Activated T-cell treated with anti-CD3 and anti-CD28 coated beads, Interleukin-2, amount 50 U/mL, for 24 hours (primary cell): ENCODE measurements at regions not wholly inside any gene's neighbourhood (a gene's known extent, or its start where the extent isn't known, plus 50 kb on each side); places are given as distances from the start of the nearest gene placed in this dataset.
"Not testable (repeated sequence)": the region's sequence is repeated elsewhere in the genome, so short reads cannot be mapped to it uniquely, and the experiment has no call there.

Experiments used
- DNase-seq: peaks from one replicate; pipeline ENCODE4 v3.0.0-alpha.2; 2020
- H3K27ac Mint-ChIP-seq: 2 replicates; pipeline ENCODE4 v1.8.0; 2020; ENCODE audit warnings: mild to moderate bottlenecking, mixed read lengths
- H3K27me3 Mint-ChIP-seq: 2 replicates; pipeline ENCODE4 v1.8.0; 2020; ENCODE audit warnings: mixed read lengths
- H3K36me3 Mint-ChIP-seq: 2 replicates; pipeline ENCODE4 v1.8.0; 2020; ENCODE audit warnings: low read depth, mixed read lengths
- H3K4me1 Mint-ChIP-seq: 2 replicates; pipeline ENCODE4 v1.8.0; 2020; ENCODE audit warnings: low read depth, mixed read lengths
- H3K4me3 Mint-ChIP-seq: 2 replicates; pipeline ENCODE4 v1.8.0; 2020; ENCODE audit warnings: mild to moderate bottlenecking, moderate library complexity, mixed read lengths
- H3K9me3 Mint-ChIP-seq: 2 replicates; pipeline ENCODE4 v1.8.0; 2020; ENCODE audit warnings: mixed read lengths

GRCh38 chr10:61271127-61271780 is 181.9 kb downstream of the TMEM26 start:
- Mint-ChIP-seq H3K27ac (no peak overlapping the region), H3K36me3 (no peaks in the 10 kb centered on the region), H3K4me3 (no peak overlapping the region), H3K27me3 (peaks cover 3% of the 10 kb centered on the region), H3K4me1 (no peaks in the 10 kb centered on the region), H3K9me3 (no peaks in the 10 kb centered on the region)
- DNase-seq: no peak

- DNase-seq: no peak
- Mint-ChIP-seq H3K4me1 (no peaks in the 10 kb centered on the region), H3K27ac (no peak overlapping the region), H3K9me3 (peaks cover 5% of the 10 kb centered on the region), H3K36me3 (no peaks in the 10 kb centered on the region), H3K27me3 (peaks cover 21% of the 10 kb centered on the region), H3K4me3 (no peak overlapping the region)
Observed at GRCh38 chr10:61263518-61263917, 189.7 kb downstream of the TMEM26 start.

- peaks cover 5% of the 10 kb centered on the region for H3K9me3 Mint-ChIP-seq
- no peak for DNase-seq
Observed at GRCh38 chr10:61262486-61263261, 190.5 kb downstream of the TMEM26 start.

GRCh38 chr10:61257956-61258496 is 195.2 kb downstream of the TMEM26 start:
- no peak for DNase-seq
- H3K4me3 Mint-ChIP-seq: no peak overlapping the region
- no peaks in the 10 kb centered on the region for H3K4me1 Mint-ChIP-seq
- H3K36me3 Mint-ChIP-seq: no peaks in the 10 kb centered on the region
- peaks cover 6% of the 10 kb centered on the region for H3K9me3 Mint-ChIP-seq
- no peak overlapping the region for H3K27ac Mint-ChIP-seq
- H3K27me3 Mint-ChIP-seq: peaks cover 43% of the 10 kb centered on the region

More at GRCh38 chr10:61262486-61263261, 190.5 kb downstream of the TMEM26 start:
- H3K27ac Mint-ChIP-seq: no peak overlapping the region
- peaks cover 22% of the 10 kb centered on the region for H3K27me3 Mint-ChIP-seq
- H3K36me3 Mint-ChIP-seq: no peaks in the 10 kb centered on the region
- no peaks in the 10 kb centered on the region for H3K4me1 Mint-ChIP-seq
- H3K4me3 Mint-ChIP-seq: no peak overlapping the region

- no peak overlapping the region for H3K4me3 Mint-ChIP-seq
- H3K36me3 Mint-ChIP-seq: no peaks in the 10 kb centered on the region
- DNase-seq: no peak
- H3K27ac Mint-ChIP-seq: no peak overlapping the region
- H3K9me3 Mint-ChIP-seq: peaks cover 6% of the 10 kb centered on the region
- peaks cover 40% of the 10 kb centered on the region for H3K27me3 Mint-ChIP-seq
- H3K4me1 Mint-ChIP-seq: no peaks in the 10 kb centered on the region
Observed at GRCh38 chr10:61257136-61257535, 196.0 kb downstream of the TMEM26 start.

- H3K27ac Mint-ChIP-seq, H3K36me3 Mint-ChIP-seq, H3K4me3 Mint-ChIP-seq, H3K9me3 Mint-ChIP-seq, DNase-seq, H3K4me1 Mint-ChIP-seq: not testable (repeated sequence)
- peaks cover 21% of the 10 kb centered on the region for H3K27me3 Mint-ChIP-seq
Observed at GRCh38 chr10:61252326-61252725, 200.9 kb downstream of the TMEM26 start.

DNA sequence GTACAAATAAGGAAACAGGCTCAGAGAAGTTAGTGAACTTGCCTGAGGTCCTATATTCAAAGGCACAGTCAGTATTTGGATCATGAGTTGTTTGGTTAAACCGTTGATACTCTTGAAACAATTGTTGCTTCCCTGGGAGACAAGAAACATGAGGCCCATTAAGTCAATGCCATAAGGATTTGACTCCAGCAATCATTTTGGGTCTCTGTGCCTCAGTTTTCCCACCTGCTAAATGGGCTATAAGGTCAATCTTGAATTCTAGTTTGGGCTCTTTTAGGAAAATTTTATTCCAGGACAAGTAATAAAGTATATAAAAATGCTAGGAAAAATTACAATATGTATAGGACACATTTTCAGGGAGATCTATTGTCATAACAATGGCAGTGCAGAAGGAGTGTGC is 202.1 kb downstream of the TMEM26 start:
- DNase-seq: no peak
- Mint-ChIP-seq H3K4me3 (no peak overlapping the region), H3K27me3 (peaks cover 15% of the 10 kb centered on the region), H3K27ac (no peak overlapping the region), H3K9me3 (peaks cover 6% of the 10 kb centered on the region), H3K4me1 (no peaks in the 10 kb centered on the region), H3K36me3 (no peaks in the 10 kb centered on the region)

GRCh38 chr10:61250131-61250530 is 203.1 kb downstream of the TMEM26 start:
- no peak overlapping the region for H3K27ac Mint-ChIP-seq

GRCh38 chr10:61248013-61248412 is 205.2 kb downstream of the TMEM26 start:
- H3K9me3 Mint-ChIP-seq: no peaks in the 10 kb centered on the region
- H3K36me3 Mint-ChIP-seq: no peaks in the 10 kb centered on the region
- peaks cover 3% of the 10 kb centered on the region for H3K27me3 Mint-ChIP-seq
- no peak overlapping the region for H3K27ac Mint-ChIP-seq
- DNase-seq: no peak
- H3K4me1 Mint-ChIP-seq: no peaks in the 10 kb centered on the region
- no peak overlapping the region for H3K4me3 Mint-ChIP-seq

More at GRCh38 chr10:61250131-61250530, 203.1 kb downstream of the TMEM26 start:
- Mint-ChIP-seq H3K4me3 (no peak overlapping the region), H3K4me1 (no peaks in the 10 kb centered on the region), H3K27me3 (peaks cover 11% of the 10 kb centered on the region), H3K9me3 (peaks cover 2% of the 10 kb centered on the region), H3K36me3 (no peaks in the 10 kb centered on the region)
- DNase-seq: no peak

GRCh38 chr10:61244261-61244775 is 208.9 kb downstream of the TMEM26 start:
- DNase-seq: no peak
- H3K27ac Mint-ChIP-seq: no peak overlapping the region
- no peaks in the 10 kb centered on the region for H3K36me3 Mint-ChIP-seq
- H3K4me3 Mint-ChIP-seq: no peak overlapping the region
- no peaks in the 10 kb centered on the region for H3K27me3 Mint-ChIP-seq
- H3K9me3 Mint-ChIP-seq: no peaks in the 10 kb centered on the region
- no peaks in the 10 kb centered on the region for H3K4me1 Mint-ChIP-seq

DNA sequence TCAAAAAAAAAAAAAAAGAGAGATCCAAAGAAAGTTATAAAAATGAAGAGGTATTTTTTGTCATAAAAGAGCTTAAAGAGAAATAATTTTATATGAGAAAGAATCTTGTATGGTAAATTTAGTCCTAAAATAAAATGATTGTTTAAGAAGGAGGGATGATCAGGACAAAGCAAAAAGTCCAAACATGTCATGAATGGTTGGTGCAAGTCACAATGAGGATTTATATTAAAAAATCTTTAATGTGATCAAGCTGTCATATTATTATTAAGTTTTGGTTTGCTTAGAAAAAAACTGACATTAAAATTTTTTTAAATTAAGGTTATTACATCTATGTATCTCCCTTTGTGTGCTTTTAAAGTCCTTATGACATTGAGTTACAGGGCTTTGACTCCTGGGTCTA is 220.4 kb downstream of the TMEM26 start:
- no peak for DNase-seq
- Mint-ChIP-seq H3K36me3 (no peaks in the 10 kb centered on the region), H3K9me3 (peaks cover 2% of the 10 kb centered on the region), H3K4me3 (no peak overlapping the region), H3K4me1 (no peaks in the 10 kb centered on the region), H3K27me3 (no peaks in the 10 kb centered on the region), H3K27ac (no peak overlapping the region)

GRCh38 chr10:61225939-61226338 is 227.2 kb downstream of the TMEM26 start:
- Mint-ChIP-seq H3K27me3 (peaks cover 13% of the 10 kb centered on the region), H3K9me3 (peaks cover 17% of the 10 kb centered on the region), H3K4me3 (no peak overlapping the region), H3K27ac (no peak overlapping the region), H3K4me1 (no peaks in the 10 kb centered on the region), H3K36me3 (peaks cover 2% of the 10 kb centered on the region)
- no peak for DNase-seq

DNA sequence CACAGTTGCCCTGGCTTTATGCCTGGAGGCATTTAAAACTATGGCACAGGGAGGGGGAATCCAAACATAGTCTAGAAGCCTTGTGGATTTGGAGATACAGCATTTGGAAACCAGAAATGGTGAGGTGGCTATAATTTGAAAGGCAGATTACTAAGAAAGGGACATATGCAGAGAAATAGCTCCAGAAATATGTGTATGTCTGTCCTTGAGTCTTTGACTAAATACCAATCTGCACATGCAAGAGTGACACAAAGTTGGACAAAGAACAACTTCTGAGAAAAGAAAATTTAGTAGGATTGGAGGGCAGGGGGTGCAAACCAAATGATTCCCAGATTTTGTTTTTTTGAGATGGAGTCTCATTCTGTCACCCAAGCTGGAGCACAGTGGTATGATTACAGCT is 229.6 kb downstream of the TMEM26 start:
- peaks cover 2% of the 10 kb centered on the region for H3K36me3 Mint-ChIP-seq

GRCh38 chr10:61219696-61220095 is 233.5 kb downstream of the TMEM26 start:
- H3K27ac Mint-ChIP-seq: no peak overlapping the region
- no peaks in the 10 kb centered on the region for H3K4me1 Mint-ChIP-seq
- no peak overlapping the region for H3K4me3 Mint-ChIP-seq
- no peaks in the 10 kb centered on the region for H3K36me3 Mint-ChIP-seq
- H3K9me3 Mint-ChIP-seq: peaks cover 7% of the 10 kb centered on the region
- peaks cover 22% of the 10 kb centered on the region for H3K27me3 Mint-ChIP-seq
- DNase-seq: no peak

More for the DNA sequence above, 229.6 kb downstream of the TMEM26 start:
- peaks cover 17% of the 10 kb centered on the region for H3K9me3 Mint-ChIP-seq
- no peak for DNase-seq
- H3K4me1 Mint-ChIP-seq: no peaks in the 10 kb centered on the region
- no peak overlapping the region for H3K27ac Mint-ChIP-seq
- no peak overlapping the region for H3K4me3 Mint-ChIP-seq
- H3K27me3 Mint-ChIP-seq: peaks cover 13% of the 10 kb centered on the region
